Neural cell (in vitro differentiated cells): ENCODE measurements at regions not wholly inside any gene's neighbourhood (a gene's known extent, or its start where the extent isn't known, plus 50 kb on each side); places are given as distances from the start of the nearest gene placed in this dataset.

Experiments used
- H2AFZ ChIP-seq: fragments of 200-600, 300-800 bp; sonication (generic), shearing (Covaris generic); 2 replicates; pipeline ENCODE4 v1.6.0; 2014; ENCODE audit warnings: low read depth, mild to moderate bottlenecking, antibody characterized with exemption, low read length, moderate library complexity
- H3F3A ChIP-seq: fragments of 200-600 bp; shearing (Covaris generic); 2 replicates; pipeline ENCODE4 v1.6.1; 2016; ENCODE audit warnings: mild to moderate bottlenecking, moderate library complexity, mixed read lengths, antibody characterized with exemption, low read length; ENCODE audit not compliant: insufficient read depth, poor library complexity, severe bottlenecking
- H3K27ac ChIP-seq: fragments of 200-600, 300-800 bp; sonication (generic), shearing (Covaris generic); 2 replicates; pipeline ENCODE4 v1.5.1; 2014; ENCODE audit warnings: mild to moderate bottlenecking, low read length, moderate library complexity
- H3K27me3 ChIP-seq: fragments of 300-800, 200-600 bp; sonication (generic), shearing (Covaris generic); 2 replicates; pipeline ENCODE4 v1.6.0; 2014; ENCODE audit warnings: mild to moderate bottlenecking, low read depth, low read length, moderate library complexity; ENCODE audit not compliant: insufficient read depth
- H3K36me3 ChIP-seq: fragments of 300-800, 200-600 bp; sonication (generic), shearing (Covaris generic); 2 replicates; pipeline ENCODE4 v1.5.1; 2014; ENCODE audit warnings: mild to moderate bottlenecking, antibody characterized with exemption, low read length, moderate library complexity; ENCODE audit not compliant: insufficient read depth
- H3K4me2 ChIP-seq: fragments of 300-800, 200-600 bp; sonication (generic), shearing (Covaris generic); 2 replicates; pipeline ENCODE4 v1.6.0; 2014; ENCODE audit warnings: mild to moderate bottlenecking, low read length
- H3K4me3 ChIP-seq: fragments of 300-800, 200-600 bp; sonication (generic), shearing (Covaris generic); 2 replicates; pipeline ENCODE4 v1.5.1; 2014; ENCODE audit warnings: mild to moderate bottlenecking, low read length, moderate library complexity
- H3K79me2 ChIP-seq: fragments of 200-600 bp; shearing (Covaris generic); replicated peaks from 2 replicates; pipeline ENCODE4 v1.6.0; 2014; ENCODE audit warnings: mild to moderate bottlenecking, low read length, moderate library complexity; ENCODE audit not compliant: insufficient read depth
- H3K9ac ChIP-seq: fragments of 300-800, 200-600 bp; sonication (generic), shearing (Covaris generic); 2 replicates; pipeline ENCODE4 v1.6.1; 2016; ENCODE audit warnings: mild to moderate bottlenecking, low read length, mixed read lengths
- H3K9me2 ChIP-seq: fragments of 200-600 bp; shearing (Covaris generic); 2 replicates; pipeline ENCODE4 v1.6.1; 2016; ENCODE audit warnings: mild to moderate bottlenecking, low read length, mixed read lengths; ENCODE audit not compliant: insufficient read depth
- H3K9me3 ChIP-seq: fragments of 200-600, 300-800 bp; sonication (generic), shearing (Covaris generic); 2 replicates; pipeline ENCODE4 v1.6.1; 2016; ENCODE audit warnings: mild to moderate bottlenecking, mixed run types, low read length, moderate library complexity, mixed read lengths
- H4K20me1 ChIP-seq: fragments of 200-600 bp; shearing (Covaris generic); 2 replicates; pipeline ENCODE4 v1.6.1; 2016; ENCODE audit warnings: mild to moderate bottlenecking, mixed run types; ENCODE audit not compliant: insufficient read depth
- CTCF ChIP-seq: fragments of 450-650 bp; IDR thresholded peaks from 2 replicates; pipeline ENCODE4 v1.5.1; 2014; ENCODE audit warnings: antibody characterized with exemption, mild to moderate bottlenecking, moderate library complexity; ENCODE audit not compliant: poor library complexity, severe bottlenecking
- EP300 ChIP-seq: fragments of 450-650 bp; conservative IDR thresholded peaks from 2 replicates; pipeline ENCODE4 v1.6.1; 2014; ENCODE audit warnings: antibody characterized with exemption, mild to moderate bottlenecking, moderate library complexity; ENCODE audit not compliant: poor library complexity, severe bottlenecking
- EZH2 ChIP-seq: fragments of 200-600, 300-800 bp; shearing (Covaris generic), sonication (generic); IDR thresholded peaks from 2 replicates; pipeline ENCODE4 v1.6.1; 2014; ENCODE audit warnings: antibody characterized with exemption, low read length, borderline replicate concordance, mild to moderate bottlenecking; ENCODE audit not compliant: insufficient read depth, poor library complexity, severe bottlenecking
- MXI1 ChIP-seq: fragments of 450-650 bp; conservative IDR thresholded peaks from 2 replicates; pipeline ENCODE4 v1.6.1; 2014; ENCODE audit warnings: antibody characterized with exemption, mild to moderate bottlenecking; ENCODE audit not compliant: poor library complexity, severe bottlenecking
- POLR2AphosphoS5 ChIP-seq: IDR thresholded peaks from 2 replicates; pipeline ENCODE4 v1.6.1; 2012
- SMC3 ChIP-seq: fragments of 450-650 bp; conservative IDR thresholded peaks from 2 replicates; pipeline ENCODE4 v1.6.1; 2014; ENCODE audit warnings: antibody characterized with exemption, mild to moderate bottlenecking, moderate library complexity; ENCODE audit not compliant: poor library complexity
- TAF1 ChIP-seq: IDR thresholded peaks from 2 replicates; pipeline ENCODE4 v1.6.1; 2012; ENCODE audit warnings: low read depth
- TF ChIP-seq, protein P1 (sequence below): IDR thresholded peaks from 2 replicates; pipeline ENCODE4 v1.6.1; 2012; ENCODE audit warnings: borderline replicate concordance

DNA sequence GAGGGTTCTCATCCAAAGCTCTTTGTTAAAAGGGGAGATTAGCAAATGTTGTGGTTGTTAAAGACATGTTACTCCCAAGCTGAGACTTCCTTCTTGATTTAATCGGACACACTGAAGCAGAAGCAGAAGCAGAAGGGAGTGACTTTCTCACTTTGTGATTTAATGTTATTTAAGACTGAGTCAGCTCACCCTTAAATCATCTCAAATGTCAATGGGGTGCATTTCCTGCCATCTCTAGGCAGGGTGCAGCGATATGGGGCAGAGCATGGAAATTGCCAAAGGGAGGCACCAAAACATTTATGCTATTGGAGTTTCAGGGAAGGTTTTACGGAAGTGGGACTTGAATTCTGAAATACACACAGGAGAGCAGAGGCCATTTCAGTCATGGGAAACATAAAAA lies 283.6 kb downstream of the ABCC12 start:
- H3F3A ChIP-seq = no peaks in the 10 kb centered on the region
- H4K20me1 ChIP-seq = no peaks in the 10 kb centered on the region
- H3K27ac ChIP-seq = no peak overlapping the region
- no peaks in the 10 kb centered on the region for H3K9me3 ChIP-seq
- no peaks in the 10 kb centered on the region for H3K79me2 ChIP-seq
- H3K4me3 ChIP-seq = no peak overlapping the region
- no peak for TF ChIP-seq POLR2AphosphoS5
- TF ChIP-seq CTCF = no peak
- no peak for TF ChIP-seq EZH2
- no peak for TF ChIP-seq TAF1
- TF ChIP-seq, protein P1, sequence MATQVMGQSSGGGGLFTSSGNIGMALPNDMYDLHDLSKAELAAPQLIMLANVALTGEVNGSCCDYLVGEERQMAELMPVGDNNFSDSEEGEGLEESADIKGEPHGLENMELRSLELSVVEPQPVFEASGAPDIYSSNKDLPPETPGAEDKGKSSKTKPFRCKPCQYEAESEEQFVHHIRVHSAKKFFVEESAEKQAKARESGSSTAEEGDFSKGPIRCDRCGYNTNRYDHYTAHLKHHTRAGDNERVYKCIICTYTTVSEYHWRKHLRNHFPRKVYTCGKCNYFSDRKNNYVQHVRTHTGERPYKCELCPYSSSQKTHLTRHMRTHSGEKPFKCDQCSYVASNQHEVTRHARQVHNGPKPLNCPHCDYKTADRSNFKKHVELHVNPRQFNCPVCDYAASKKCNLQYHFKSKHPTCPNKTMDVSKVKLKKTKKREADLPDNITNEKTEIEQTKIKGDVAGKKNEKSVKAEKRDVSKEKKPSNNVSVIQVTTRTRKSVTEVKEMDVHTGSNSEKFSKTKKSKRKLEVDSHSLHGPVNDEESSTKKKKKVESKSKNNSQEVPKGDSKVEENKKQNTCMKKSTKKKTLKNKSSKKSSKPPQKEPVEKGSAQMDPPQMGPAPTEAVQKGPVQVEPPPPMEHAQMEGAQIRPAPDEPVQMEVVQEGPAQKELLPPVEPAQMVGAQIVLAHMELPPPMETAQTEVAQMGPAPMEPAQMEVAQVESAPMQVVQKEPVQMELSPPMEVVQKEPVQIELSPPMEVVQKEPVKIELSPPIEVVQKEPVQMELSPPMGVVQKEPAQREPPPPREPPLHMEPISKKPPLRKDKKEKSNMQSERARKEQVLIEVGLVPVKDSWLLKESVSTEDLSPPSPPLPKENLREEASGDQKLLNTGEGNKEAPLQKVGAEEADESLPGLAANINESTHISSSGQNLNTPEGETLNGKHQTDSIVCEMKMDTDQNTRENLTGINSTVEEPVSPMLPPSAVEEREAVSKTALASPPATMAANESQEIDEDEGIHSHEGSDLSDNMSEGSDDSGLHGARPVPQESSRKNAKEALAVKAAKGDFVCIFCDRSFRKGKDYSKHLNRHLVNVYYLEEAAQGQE = no peak
- TF ChIP-seq MXI1 = no peak
- TF ChIP-seq EP300 = no peak
- no peak for TF ChIP-seq SMC3
- H3K4me2 ChIP-seq = no peak overlapping the region
- H2AFZ ChIP-seq = no peak overlapping the region
- no peaks in the 10 kb centered on the region for H3K27me3 ChIP-seq
- no peaks in the 10 kb centered on the region for H3K9me2 ChIP-seq
- no peak overlapping the region for H3K9ac ChIP-seq
- H3K36me3 ChIP-seq = no peaks in the 10 kb centered on the region

DNA sequence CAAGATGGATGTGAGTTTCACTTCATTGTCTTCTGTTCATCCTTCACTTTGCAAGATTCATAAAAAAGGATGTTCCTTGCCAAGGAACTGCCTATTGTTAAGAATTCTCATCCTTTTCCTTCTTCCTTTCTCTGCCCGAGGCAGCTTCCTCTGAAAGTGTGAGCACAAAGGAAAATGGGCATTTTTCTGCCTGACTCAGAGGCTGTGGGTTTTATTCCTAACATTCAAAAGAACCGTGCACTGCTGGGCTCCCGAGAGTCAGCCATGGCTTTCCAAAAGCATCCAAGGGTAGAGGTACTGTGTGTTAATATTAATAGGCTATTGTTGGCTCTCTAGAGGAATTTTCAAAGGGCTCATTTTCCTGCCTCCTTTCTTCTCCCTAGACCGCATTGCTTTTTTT lies 289.4 kb downstream of the ABCC12 start:
- no peaks in the 10 kb centered on the region for H3K36me3 ChIP-seq
- no peak overlapping the region for H2AFZ ChIP-seq
- H3F3A ChIP-seq = no peaks in the 10 kb centered on the region
- no peaks in the 10 kb centered on the region for H3K27me3 ChIP-seq
- H3K4me2 ChIP-seq = no peak overlapping the region
- no peaks in the 10 kb centered on the region for H3K9me3 ChIP-seq
- H3K9me2 ChIP-seq = no peaks in the 10 kb centered on the region
- H3K9ac ChIP-seq = no peak overlapping the region
- no peaks in the 10 kb centered on the region for H3K79me2 ChIP-seq
- TF ChIP-seq TAF1 (no peak), EZH2 (no peak), SMC3 (no peak), MXI1 (no peak)
- TF ChIP-seq, protein P1 = no peak
- H4K20me1 ChIP-seq = no peaks in the 10 kb centered on the region
- no peak overlapping the region for H3K4me3 ChIP-seq
- H3K27ac ChIP-seq = no peak overlapping the region
